HG02884 (cell line): ENCODE measurements at regions not wholly inside any gene's neighbourhood (a gene's known extent, or its start where the extent isn't known, plus 50 kb on each side); places are given as distances from the start of the nearest gene placed in this dataset.
"Not testable (repeated sequence)": the region's sequence is repeated elsewhere in the genome, so short reads cannot be mapped to it uniquely, and the experiment has no call there.

Experiments used
- ATAC-seq: cut with Tn5 transposase; IDR thresholded peaks from one replicate; pipeline ENCODE4 v1.9.1; 2021; ENCODE audit warnings: mild to moderate bottlenecking, moderate library complexity; ENCODE audit not compliant: unreplicated experiment

DNA sequence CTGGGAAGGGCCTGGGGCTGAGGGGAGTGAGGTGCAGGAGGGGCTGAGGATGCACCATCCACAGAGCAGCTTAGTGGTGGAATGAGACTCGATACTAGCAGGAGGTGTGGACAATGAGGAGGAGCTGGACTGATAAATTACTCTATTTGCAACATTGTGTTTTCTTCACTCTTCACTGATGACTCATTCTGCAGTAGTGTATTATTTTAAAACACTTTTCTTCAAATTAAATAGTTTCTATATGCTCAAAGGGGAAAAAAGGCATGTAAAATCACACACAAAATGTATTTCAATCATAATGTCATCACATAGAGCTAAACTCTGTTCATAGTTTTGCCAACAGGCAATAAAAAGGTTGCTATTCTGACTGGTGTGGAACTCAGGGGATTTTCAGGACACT lies 467.0 kb upstream of the CTSO start:
- no peak for ATAC-seq

- ATAC-seq, result no peak
Observed at GRCh38 chr4:156419080-156419685, 465.5 kb upstream of the CTSO start.

DNA sequence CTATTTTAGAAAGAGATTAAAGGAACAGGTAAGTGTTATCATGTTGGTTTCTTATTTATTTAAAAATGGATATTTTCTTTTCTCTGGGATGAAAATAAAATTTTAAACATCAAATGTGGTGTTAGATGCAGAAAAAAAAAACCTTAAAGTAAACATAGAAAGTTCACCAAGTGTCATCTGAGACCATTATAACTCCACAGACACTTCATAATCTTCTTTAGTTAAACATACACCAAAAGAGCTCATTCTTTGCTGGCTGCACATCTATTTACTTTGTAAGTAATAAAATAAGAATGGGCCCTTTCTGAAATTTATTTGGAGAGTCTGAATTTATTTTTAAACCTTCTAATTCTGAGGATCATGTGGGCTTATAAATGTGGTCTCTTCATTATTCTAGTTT lies 460.7 kb upstream of the CTSO start:
- no peak for ATAC-seq

DNA sequence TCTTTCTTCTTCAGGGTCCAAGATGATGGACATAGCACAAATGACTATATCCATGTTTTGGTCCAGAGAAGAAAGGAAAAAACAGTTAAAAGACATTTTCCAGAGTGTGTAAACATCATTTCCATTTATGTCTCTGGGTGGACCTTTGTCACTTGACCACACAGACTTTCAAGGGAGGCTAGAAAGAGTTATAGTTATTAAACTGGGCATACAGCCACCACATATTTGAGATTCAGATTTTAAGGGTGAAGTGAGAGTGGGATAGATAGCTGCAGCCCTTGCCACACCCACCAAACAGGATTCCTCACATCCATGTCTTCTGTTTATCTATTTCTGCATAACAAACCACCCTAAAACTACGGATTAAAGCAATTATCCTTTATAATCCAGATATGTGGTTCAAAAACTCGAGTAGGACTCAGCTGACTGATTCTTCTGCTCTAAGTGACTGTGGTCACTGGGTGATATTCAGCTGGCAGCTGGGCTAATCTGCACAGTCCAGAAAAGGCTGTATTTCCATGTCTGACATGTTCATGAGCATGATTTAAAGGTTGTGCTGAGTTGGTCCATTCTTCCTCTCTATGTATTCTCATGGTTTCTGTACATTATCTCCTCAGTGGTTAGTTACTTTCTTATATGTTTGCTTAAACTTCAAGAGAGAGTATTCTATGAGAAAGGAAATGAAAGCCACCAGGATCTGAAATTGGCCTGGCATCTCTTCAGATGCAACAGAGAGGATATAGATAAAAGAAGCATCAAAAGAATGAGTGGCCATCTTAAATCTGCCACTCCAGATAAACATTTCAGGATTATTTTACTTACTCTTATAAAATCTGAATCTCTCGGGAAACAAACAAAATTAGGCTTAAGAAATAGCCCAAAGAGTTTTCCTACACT lies 459.8 kb upstream of the CTSO start:
- no peak for ATAC-seq

DNA sequence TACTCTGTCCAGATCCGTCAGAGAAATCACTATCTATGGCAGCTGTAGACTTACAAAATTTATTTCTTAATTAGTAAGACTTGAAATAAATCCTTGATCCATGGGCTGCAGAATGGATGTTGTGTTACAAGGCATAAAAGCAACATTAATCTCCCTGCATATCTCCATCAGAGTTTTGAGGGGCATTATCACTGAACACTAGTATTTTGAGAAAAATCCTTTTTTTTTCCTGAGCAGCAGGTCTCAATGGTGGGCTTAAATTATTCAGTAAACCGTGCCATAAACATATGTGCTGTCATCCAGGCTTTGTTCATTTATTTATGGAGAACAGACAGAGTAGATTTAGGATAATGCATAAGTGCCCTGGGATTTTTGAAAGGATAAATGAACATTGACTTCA lies 457.9 kb upstream of the CTSO start:
- no peak for ATAC-seq

- ATAC-seq, result no peak
Observed at GRCh38 chr4:156408749-156409148, 455.1 kb upstream of the CTSO start.

DNA sequence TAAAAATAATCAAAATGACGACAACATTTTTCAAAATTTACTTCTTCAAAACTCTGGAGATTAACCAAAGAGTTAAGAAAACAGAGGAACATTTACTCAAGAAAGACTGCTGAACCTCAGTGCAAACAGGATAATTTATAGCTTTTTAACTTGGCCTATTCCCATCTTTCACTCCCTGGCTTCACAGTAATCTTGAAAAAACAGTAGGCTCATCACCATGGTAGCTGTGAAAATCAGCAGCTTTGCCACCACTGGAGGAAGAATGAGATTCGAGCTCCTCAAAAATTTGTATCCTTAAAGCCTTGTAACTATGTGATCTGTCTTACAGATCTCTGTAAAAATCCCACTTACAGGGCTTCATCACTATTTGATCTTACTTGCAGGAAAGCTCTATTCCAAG lies 447.7 kb upstream of the CTSO start:
- ATAC-seq, result no peak

DNA sequence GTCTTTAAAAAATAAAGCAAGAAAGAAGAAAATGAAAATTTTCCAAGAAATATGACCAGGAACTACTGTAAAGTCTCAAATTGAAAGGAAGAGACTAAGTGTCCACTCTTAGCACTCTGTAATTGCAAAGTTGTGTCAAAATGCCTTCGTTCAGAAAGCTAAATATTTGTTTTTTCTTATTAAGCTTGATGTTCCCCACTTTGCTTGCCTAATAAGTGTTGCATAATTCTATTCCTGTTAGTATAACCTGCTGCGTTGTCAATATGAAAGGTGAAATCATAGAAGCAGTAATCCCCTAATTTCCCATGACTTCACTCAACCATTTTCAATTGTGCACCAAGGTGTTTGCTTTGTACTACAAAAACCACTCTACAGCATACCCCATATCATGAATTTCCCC lies 442.9 kb upstream of the CTSO start:
- ATAC-seq, result no peak

DNA sequence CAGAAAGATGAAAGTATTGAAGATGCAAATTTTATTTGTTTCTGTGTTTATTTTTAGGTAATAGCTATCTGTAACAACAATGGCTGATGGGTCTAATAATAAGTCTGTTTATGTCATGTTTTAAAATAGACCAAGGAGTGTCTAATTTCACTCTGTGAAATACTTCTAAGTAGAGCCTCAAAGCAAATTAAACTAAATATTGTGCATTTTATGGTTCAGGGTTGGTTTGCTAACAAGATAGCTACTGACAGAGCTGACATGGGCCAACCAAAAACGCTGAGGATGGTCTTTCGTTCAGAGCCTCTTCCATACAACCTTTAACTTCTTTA lies 437.6 kb upstream of the CTSO start:
- no peak for ATAC-seq

DNA sequence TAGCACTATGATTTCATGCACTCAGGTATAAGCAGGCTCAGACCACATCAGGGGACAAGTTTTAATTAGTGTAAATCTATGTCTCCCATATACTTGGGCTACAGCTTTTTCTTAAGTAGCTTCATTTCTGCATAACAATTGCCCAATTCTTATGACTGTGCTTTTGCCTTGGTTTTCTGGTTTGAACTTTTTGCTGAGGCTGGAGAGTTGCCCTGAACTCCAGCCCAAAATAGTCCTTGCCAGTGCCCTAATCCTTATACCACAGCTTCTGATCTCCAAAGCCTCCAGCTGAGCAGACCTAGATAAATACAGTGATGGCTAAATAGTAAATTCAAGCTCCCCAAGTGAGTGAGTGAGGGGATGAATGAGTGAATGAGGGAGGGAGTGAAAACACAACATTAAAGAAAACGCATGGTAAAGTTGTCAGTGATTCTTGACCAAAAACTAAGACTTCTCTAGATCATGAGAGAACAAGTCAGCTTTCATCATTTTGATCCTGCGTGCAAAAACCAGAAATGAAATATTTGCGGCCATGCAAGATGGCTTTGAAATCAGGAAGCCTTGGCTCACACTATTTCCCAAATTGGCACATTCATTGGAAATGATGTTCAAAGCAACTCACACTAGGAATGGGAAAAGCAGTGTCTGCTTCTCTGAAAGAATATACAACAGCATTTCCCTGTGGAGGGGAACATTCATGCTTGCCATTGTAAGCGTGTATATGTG lies 437.1 kb upstream of the CTSO start:
- ATAC-seq, result no peak

GRCh38 chr4:156388826-156389225 lies 435.2 kb upstream of the CTSO start:
- ATAC-seq, result no peak

GRCh38 chr4:156378033-156378665 lies 424.5 kb upstream of the CTSO start:
- peak; percentile 81 for ATAC-seq

DNA sequence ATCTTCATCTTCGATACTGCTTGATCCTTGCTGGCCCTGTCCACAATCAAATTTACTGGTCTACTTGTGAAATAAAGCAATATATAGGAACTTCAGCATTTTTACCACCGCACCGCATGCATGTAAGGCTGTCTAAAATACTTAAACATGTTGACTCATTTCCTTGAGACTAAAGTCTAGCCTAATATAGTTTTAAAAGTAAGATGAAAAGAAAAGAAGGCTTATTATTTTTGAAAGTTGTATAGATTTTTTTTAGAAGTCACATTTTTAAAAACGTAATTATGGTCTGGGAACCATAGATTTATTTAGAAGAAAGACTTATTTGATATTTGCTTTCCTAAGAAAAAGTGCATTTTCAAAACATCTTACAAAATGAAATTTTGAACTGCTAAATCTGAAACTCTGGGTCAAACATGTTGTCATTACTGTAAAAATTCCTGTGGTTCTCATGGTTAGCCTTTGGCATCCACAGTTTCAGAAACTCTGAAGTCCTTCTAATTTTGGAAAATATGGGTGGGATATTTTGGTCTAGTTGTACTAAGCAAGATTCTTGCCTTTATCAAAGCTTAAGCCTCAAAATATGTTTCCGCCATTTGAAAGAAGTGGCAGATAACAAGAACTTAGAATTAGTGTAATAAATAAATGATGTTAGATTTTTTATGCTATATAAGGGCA lies 423.5 kb upstream of the CTSO start:
- no peak for ATAC-seq

DNA sequence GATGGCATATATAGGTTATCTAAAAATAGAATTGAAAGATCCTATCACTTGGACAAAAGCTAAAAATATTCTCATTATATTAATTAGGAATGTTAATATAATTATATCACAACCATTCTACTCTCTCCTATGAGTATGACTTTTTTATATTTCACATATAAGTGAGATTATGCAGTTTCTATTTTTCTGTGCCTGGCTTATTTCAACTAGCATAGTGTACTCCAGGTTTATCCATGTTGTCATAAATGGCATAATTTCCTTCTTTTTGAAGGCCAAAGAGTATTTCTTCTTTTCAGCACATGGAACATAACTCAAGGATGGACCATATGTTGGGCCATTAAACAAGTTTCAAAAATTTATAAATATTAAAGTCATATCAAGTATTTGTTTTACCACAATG lies 421.2 kb upstream of the CTSO start:
- no peak for ATAC-seq

- no peak for ATAC-seq
Observed at GRCh38 chr4:156374069-156374468, 420.4 kb upstream of the CTSO start.

- ATAC-seq, result not testable (repeated sequence)
Observed at GRCh38 chr4:156367502-156367901, 413.8 kb upstream of the CTSO start.

DNA sequence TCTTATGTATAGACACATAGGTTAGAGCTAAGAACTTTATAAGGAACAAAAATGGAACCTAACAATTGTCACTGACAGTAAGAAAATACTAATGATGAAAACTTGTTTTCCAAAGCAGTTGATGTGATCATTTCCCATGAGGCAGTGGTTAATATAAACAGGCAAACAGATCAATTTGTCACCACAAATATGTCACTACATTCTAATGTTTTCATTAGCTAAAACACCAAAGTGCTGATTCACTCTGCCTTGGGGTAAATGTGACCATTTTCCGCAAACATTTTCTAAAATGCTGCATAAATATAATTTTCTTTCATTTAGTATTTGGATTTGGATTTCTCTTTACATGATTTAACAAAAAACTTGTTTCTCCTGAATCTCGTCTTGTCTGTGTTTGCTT lies 408.9 kb upstream of the CTSO start:
- no peak for ATAC-seq

GRCh38 chr4:156347412-156348075 lies 393.9 kb upstream of the CTSO start:
- no peak for ATAC-seq

DNA sequence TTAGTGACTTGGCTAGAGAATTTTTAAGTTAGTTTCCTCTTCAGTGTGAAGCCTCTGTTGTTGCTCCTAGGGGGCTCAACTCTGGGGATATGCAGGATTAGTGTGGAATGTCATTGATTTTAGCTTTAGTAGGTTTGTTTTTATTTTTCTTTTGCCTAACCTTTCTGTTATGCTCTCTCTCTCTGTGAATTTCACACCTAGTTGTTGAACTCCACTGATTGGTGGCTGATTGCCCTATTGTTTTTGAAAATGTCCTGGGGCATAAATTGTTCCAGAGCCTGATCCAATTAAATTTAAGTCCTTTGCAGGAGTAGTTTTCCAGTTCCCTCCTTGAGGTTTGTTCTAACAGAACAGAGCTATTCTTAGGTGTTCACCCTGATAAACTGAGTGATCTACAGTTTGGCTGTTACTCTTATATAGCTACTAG lies 393.3 kb upstream of the CTSO start:
- ATAC-seq, result no peak

DNA sequence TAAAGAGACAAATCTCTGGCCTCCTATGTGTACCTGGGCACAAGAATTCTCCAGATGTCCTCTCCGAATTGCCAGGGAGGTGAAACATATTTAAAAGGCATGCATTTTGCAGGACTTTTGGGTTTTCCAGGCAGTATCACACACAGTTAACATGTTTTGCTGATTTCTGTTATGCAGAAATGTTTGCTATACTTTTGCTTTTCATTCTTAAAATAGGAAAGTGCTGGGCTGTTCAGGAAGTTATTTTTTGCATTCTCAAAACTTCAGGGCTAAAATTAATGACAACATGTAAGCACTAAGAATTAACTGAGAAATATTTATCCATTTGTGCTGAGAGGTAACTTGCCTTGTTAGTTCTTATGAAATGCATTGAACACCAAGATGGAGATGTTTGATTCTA lies 390.7 kb upstream of the CTSO start:
- no peak for ATAC-seq
